ENCODE measurements at regions not wholly inside any gene's neighbourhood (a gene's known extent, or its start where the extent isn't known, plus 50 kb on each side); places are given as distances from the start of the nearest gene placed in this dataset.

DNA sequence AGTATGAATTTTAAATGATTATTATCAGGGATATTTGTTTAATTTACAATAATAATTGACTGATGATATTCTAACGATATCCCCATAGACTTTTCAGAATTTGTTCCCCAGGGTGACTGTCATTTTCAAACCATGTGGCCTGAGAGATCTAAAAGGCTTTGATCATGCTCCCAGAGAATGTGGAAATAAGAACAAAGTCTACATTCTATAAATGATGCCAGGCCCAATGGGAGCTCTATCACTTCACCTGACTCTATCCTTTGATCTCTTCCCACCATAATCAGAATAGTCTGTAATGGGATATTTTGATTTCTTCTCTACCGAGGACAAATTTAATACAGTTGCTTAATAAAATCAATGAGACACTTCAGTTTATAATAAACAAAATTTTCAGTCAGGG lies 483.4 kb upstream of the IRAK1BP1 start:
- TF ChIP-seq EZH2 (IDR thresholded peaks at IDR 0.05; ENCODE audit: insufficient read depth, poor library complexity, severe bottlenecking) (no peak), EZH2phosphoT487 (IDR thresholded peaks at IDR 0.05; ENCODE audit: insufficient read depth, low read depth) (no peak)
